Endothelial cell (in vitro differentiated cells): ENCODE measurements at regions not wholly inside any gene's neighbourhood (a gene's known extent, or its start where the extent isn't known, plus 50 kb on each side); places are given as distances from the start of the nearest gene placed in this dataset.
"Not testable (repeated sequence)": the region's sequence is repeated elsewhere in the genome, so short reads cannot be mapped to it uniquely, and the experiment has no call there.

Source experiments
- DNase-seq: peaks from one replicate; pipeline ENCODE4 v3.0.0; 2021; ENCODE audit warnings: low spot score
- H3K27ac Mint-ChIP-seq: one replicate; pipeline ENCODE4 v1.8.0; 2021; ENCODE audit warnings: mixed read lengths, inconsistent platforms; ENCODE audit not compliant: unreplicated experiment
- H3K27me3 Mint-ChIP-seq: one replicate; pipeline ENCODE4 v1.8.0; 2021; ENCODE audit warnings: mild to moderate bottlenecking, moderate library complexity, mixed read lengths, inconsistent platforms; ENCODE audit not compliant: unreplicated experiment
- H3K36me3 Mint-ChIP-seq: one replicate; pipeline ENCODE4 v1.8.0; 2021; ENCODE audit warnings: mild to moderate bottlenecking, low read depth, mixed read lengths, inconsistent platforms; ENCODE audit not compliant: unreplicated experiment
- H3K4me1 Mint-ChIP-seq: one replicate; pipeline ENCODE4 v1.8.0; 2021; ENCODE audit warnings: mild to moderate bottlenecking, mixed read lengths, inconsistent platforms; ENCODE audit not compliant: unreplicated experiment
- H3K4me3 Mint-ChIP-seq: one replicate; pipeline ENCODE4 v1.8.0; 2021; ENCODE audit warnings: mild to moderate bottlenecking, mixed read lengths, inconsistent platforms; ENCODE audit not compliant: unreplicated experiment
- H3K9me3 Mint-ChIP-seq: one replicate; pipeline ENCODE4 v1.8.0; 2021; ENCODE audit warnings: mixed read lengths, inconsistent platforms; ENCODE audit not compliant: unreplicated experiment
- TF ChIP-seq, protein P1 (sequence below): fragments of 200-600 bp; sonication (generic); IDR thresholded peaks from one replicate; pipeline ENCODE4 v1.5.0; 2021; ENCODE audit warnings: antibody characterized with exemption; ENCODE audit not compliant: unreplicated experiment

DNA sequence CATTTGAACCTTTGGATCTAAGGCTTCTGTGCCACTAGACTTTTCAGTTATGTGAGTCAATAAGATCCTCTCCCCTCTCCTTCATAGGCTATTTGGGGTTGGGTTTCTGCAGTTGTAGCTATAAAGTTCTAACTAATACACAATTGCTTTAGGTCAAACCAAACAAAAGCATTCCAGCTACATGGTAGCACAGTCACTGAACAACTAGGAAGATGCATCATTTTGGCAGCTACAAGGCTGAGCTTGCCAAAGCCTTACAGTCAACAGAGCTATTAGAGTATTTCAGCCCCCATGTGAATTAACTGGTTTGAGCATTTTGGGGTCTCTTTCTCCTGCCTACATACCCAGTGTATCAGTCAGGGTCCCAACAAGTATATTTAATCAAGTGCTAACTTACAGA is 234.6 kb downstream of the ZNF608 start:
- Mint-ChIP-seq H3K9me3 (no peaks in the 10 kb centered on the region), H3K27me3 (no peaks in the 10 kb centered on the region), H3K27ac (no peak overlapping the region), H3K36me3 (no peaks in the 10 kb centered on the region), H3K4me3 (no peak overlapping the region), H3K4me1 (no peaks in the 10 kb centered on the region)
- TF ChIP-seq, protein P1, sequence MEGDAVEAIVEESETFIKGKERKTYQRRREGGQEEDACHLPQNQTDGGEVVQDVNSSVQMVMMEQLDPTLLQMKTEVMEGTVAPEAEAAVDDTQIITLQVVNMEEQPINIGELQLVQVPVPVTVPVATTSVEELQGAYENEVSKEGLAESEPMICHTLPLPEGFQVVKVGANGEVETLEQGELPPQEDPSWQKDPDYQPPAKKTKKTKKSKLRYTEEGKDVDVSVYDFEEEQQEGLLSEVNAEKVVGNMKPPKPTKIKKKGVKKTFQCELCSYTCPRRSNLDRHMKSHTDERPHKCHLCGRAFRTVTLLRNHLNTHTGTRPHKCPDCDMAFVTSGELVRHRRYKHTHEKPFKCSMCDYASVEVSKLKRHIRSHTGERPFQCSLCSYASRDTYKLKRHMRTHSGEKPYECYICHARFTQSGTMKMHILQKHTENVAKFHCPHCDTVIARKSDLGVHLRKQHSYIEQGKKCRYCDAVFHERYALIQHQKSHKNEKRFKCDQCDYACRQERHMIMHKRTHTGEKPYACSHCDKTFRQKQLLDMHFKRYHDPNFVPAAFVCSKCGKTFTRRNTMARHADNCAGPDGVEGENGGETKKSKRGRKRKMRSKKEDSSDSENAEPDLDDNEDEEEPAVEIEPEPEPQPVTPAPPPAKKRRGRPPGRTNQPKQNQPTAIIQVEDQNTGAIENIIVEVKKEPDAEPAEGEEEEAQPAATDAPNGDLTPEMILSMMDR = no peak
- no peak for DNase-seq

DNA sequence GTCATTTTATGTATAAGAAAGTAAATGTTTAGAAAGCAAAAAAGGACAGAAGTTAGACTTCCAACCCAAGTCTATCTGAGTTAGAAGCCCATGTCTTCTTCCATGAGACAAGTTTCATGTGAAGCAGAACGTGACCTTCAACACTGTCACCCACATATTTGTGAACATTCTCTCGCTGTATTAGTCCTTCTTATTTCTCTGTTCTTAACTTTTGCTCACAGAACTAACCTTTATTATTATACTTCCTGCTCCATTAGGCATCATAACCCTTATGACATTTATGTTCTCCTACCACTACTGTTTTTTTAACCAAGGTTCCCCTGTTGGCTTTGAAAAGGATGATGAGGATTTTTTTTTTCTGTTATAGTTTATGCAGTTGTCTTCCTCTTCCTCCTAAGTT is 238.8 kb downstream of the ZNF608 start:
- Mint-ChIP-seq H3K9me3 (no peaks in the 10 kb centered on the region), H3K27me3 (no peaks in the 10 kb centered on the region), H3K4me1 (no peaks in the 10 kb centered on the region), H3K36me3 (no peaks in the 10 kb centered on the region), H3K27ac (no peak overlapping the region), H3K4me3 (no peak overlapping the region)
- TF ChIP-seq, protein P1 = no peak
- DNase-seq = no peak

DNA sequence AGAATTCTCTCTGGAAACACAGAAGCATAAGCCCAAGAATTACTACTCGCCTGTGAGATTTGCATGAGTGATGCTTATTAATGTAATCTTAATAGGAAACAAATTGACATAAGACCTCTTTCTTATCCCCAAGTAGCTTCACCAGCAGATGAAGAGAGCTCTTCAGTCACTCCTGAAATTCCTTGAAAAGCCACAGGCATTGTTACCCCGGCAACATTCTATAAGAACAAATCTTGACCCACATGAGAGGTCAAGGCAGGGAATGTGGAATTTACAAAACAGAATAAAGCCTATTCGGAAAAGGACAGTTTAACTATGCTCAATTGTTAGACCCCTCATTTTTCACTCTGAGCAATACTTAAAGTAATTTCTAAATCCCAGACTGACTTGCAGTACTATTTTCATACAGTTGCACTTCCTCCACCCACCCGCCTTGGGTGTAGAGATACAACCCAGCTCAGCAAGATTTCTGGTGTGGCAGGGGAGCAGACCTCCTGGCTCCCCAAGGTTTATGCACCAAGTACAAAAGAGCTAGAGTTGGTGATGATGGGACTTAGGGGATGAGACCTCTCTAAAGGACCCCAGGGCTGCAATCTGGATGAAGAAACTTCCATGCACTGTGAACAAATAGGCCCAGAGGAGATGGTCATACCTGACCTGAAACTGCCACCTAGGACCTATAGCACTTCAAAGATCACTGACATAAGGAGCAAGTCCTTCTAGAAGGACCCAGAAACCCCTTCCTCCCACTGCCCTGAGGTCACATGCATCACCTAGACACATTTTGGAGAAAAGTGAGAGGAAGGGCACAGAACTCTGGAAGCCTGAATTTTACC is 242.1 kb downstream of the ZNF608 start:
- H3K27me3 Mint-ChIP-seq = peaks cover 2% of the 10 kb centered on the region
- no peaks in the 10 kb centered on the region for H3K9me3 Mint-ChIP-seq
- H3K36me3 Mint-ChIP-seq = no peaks in the 10 kb centered on the region
- TF ChIP-seq, protein P1 = no peak
- H3K27ac Mint-ChIP-seq = no peak overlapping the region
- H3K4me3 Mint-ChIP-seq = no peak overlapping the region
- no peak for DNase-seq
- no peaks in the 10 kb centered on the region for H3K4me1 Mint-ChIP-seq

DNA sequence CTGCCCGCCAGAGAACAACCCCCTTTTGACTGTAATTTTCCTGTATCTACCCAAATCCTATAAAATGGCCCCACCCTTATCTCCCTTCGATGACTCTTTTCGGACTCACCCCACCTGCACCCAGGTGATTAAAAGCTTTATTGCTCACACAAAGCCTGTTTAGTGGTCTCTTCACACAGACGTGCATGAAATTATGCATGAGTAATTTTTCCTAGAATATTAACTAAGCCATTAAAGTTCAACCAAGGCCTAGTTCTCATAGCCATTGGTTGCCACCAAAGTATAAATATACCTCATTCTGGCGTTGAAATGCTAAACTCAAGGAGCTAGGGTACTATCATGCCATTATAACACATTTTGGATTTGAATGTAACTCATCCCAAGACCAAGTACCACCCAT is 243.9 kb downstream of the ZNF608 start:
- H3K9me3 Mint-ChIP-seq = no peaks in the 10 kb centered on the region

DNA sequence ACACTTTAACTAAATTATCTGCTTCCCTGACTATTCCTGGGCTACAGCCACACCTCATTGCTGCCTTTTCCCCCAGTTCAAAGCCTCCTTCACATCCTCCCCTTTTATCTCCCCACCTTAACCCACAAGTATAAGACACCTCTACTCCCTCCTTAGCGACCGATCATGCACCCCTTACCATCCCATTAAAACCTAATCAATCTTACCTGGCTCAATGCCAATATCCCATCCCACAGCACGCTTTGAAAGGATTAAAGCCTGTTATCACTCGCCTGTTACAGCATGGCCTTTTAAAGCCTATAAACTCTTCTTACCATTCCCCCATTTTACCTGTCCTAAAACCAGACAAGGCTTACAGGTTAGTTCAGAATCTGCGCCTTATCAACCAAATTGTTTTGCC is 246.6 kb downstream of the ZNF608 start:
- not testable (repeated sequence) for H3K9me3 Mint-ChIP-seq, H3K27me3 Mint-ChIP-seq, H3K4me3 Mint-ChIP-seq, H3K27ac Mint-ChIP-seq, H3K36me3 Mint-ChIP-seq, DNase-seq, H3K4me1 Mint-ChIP-seq

More for the DNA sequence above, 243.9 kb downstream of the ZNF608 start:
- peaks cover 2% of the 10 kb centered on the region for H3K27me3 Mint-ChIP-seq
- H3K27ac Mint-ChIP-seq = no peak overlapping the region
- no peak for DNase-seq
- TF ChIP-seq, protein P1 = no peak
- peaks cover 3% of the 10 kb centered on the region for H3K4me1 Mint-ChIP-seq
- peaks cover 4% of the 10 kb centered on the region for H3K36me3 Mint-ChIP-seq
- H3K4me3 Mint-ChIP-seq = no peak overlapping the region

DNA sequence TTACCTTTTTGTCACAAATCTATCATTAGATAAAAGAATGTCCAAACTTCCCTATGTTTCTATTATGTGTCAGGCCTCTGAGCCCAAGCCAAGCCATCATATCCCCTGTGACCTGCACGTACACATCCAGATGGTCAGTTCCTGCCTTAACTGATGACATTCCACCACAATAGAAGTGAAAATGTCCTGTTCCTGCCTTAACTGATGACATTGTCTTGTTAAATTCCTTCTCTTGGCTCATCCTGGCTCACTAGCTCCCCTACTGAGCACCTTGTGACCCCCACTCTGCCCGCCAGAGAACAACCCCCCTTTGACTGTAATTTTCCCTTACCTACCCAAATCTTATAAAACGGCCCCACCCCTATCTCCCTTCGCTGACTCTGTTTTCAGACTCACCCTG is 249.5 kb downstream of the ZNF608 start:
- not testable (repeated sequence) for H3K27me3 Mint-ChIP-seq, H3K36me3 Mint-ChIP-seq, H3K4me3 Mint-ChIP-seq, H3K9me3 Mint-ChIP-seq, H3K27ac Mint-ChIP-seq, H3K4me1 Mint-ChIP-seq, DNase-seq
